Gastrocnemius medialis (tissue), 4 donors: ENCODE measurements at regions not wholly inside any gene's neighbourhood (a gene's known extent, or its start where the extent isn't known, plus 50 kb on each side); places are given as distances from the start of the nearest gene placed in this dataset.

Experiments
- ATAC-seq, 2 donors: fragments of 150-250 bp; one replicate each; pipeline ENCODE4 v1.9.1; 2016
- DNase-seq, 2 donors: peaks; one replicate each; pipeline ENCODE4 v3.0.0-alpha.2; 2019
- H3K27ac ChIP-seq, 4 donors: fragments of 200-600 bp; sonication (generic); 1 replicate in 1 of 4; 2 replicates in 3 of 4; pipeline ENCODE4 v1.5.1; 2016 to 2018; ENCODE audit warnings: mild to moderate bottlenecking in 2 of 4, moderate library complexity in 1 of 4
- H3K27me3 ChIP-seq, 3 donors: fragments of 200-600 bp; sonication (generic) in 2 of 3; 1 replicate in 1 of 3; 2 replicates in 2 of 3; pipeline versions ENCODE4 v1.5.1 to v1.6.0; 2016 to 2019; ENCODE audit warnings: mild to moderate bottlenecking in 1 of 3, moderate library complexity in 1 of 3
- H3K36me3 ChIP-seq, 2 donors: fragments of 200-600 bp; sonication (generic) in 1 of 2; one replicate each; pipeline ENCODE4 v1.5.1; 2017 to 2018
- H3K4me1 ChIP-seq, 2 donors: fragments of 200-600 bp; sonication (generic) in 1 of 2; one replicate each; pipeline ENCODE4 v1.5.1; 2016 to 2017; ENCODE audit warnings: mild to moderate bottlenecking in 2 of 2
- H3K4me3 ChIP-seq, 4 donors: fragments of 200-600 bp; sonication (generic) in 3 of 4; 1 replicate in 1 of 4; 2 replicates in 3 of 4; pipeline ENCODE4 v1.5.1; 2016 to 2019; ENCODE audit warnings: mild to moderate bottlenecking in 2 of 4
- H3K9me3 ChIP-seq, 3 donors: fragments of 200-600 bp; sonication (generic) in 2 of 3; 1 replicate in 1 of 3; 2 replicates in 2 of 3; pipeline ENCODE4 v1.5.1; 2016 to 2019
- CTCF ChIP-seq, 5 experiments: fragments of 450-650 bp in 3 of 5; fragments of 200-600 bp in 2 of 5; sonication (generic) in 2 of 5; IDR thresholded peaks in 4 of 5; conservative IDR thresholded peaks in 1 of 5; 1 replicate in 4 of 5; 2 replicates in 1 of 5; pipeline ENCODE4 v1.5.1; 2016 to 2019; ENCODE audit warnings: antibody characterized with exemption in 5 of 5, mild to moderate bottlenecking in 3 of 5, moderate library complexity in 3 of 5
- POLR2A ChIP-seq, 2 donors: fragments of 450-650 bp; IDR thresholded peaks; one replicate each; pipeline ENCODE4 v1.6.1; 2017; ENCODE audit warnings: antibody characterized with exemption in 2 of 2, mild to moderate bottlenecking in 2 of 2, moderate library complexity in 2 of 2
- in situ Hi-C, 4 donors: fragments of 200-750 bp; cut with MboI; loops; one replicate each; pipeline versions ENCODE4 v1.15.0 to v1.8.0; 2017; ENCODE audit warnings: low sequenced_read_pairs in 4 of 4
- intact Hi-C: fragments of 100-400 bp; cut with DNase I; formaldehyde crosslinking; loops from one replicate; pipeline ENCODE4 v1.15.1; 2023; ENCODE audit warnings: low total_unique reads

DNA sequence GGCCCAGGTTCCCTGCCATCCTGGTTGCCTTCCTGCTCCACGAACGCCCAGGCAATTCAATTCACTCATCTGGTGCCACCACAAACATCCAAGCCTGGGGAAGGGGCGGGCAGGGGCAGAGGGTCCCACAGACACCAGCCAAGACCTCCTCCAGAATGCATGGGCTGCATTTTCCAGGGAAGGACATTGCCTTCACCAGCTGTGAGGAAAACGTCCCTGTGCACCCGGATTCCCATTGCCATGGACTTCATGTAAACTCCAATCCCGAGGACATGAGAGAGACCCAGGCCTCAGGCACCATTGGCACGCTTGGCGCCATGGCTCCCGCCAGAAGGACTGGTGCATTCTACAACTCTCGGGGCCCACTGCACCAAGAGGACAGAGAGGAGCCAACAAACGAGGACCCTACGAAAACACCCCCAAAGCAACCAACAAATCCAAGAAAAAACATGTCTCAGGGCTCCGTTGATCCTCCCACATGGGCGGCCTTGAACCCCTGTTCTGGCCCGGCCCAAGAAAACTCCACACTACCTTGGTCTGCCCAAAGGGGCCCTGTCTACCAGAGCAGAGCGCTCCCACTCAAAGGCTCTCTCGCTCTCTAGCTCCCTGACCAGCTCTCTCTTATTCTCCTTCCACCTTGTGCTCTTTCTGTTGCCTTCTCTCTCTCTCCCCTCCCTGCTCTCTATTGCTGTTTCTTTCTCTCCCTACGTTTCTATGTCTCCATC, 183.9 kb downstream of the ALG10 start:
- no peak for DNase-seq
- in situ Hi-C loops = loop anchor here in 2 of 4 donors (25.0 kb wide), 2 partner anchors 106 to 1444 kb away; partner anchors contain the start of gene YARS2 (in 2 of the 2)
- TF ChIP-seq CTCF (IDR thresholded peaks at IDR 0.05 in 4 of 5, conservative IDR thresholded peaks at IDR 0.05 in 1 of 5) = no peak
- no peak for TF ChIP-seq POLR2A (IDR thresholded peaks at IDR 0.05)

GRCh38 chr12:34207858-34208257, 185.6 kb downstream of the ALG10 start:
- no peaks in the 10 kb centered on the region for H3K36me3 ChIP-seq
- TF ChIP-seq POLR2A (IDR thresholded peaks at IDR 0.05) = no peak
- no peak for TF ChIP-seq CTCF (IDR thresholded peaks at IDR 0.05 in 4 of 5, conservative IDR thresholded peaks at IDR 0.05 in 1 of 5)
- ATAC-seq (no peak), DNase-seq (no peak)
- intact Hi-C loops (no loop called here), in situ Hi-C loops (loop anchor here in 2 of 4 donors (25.0 kb wide), 2 partner anchors 104 to 1446 kb away; partner anchors contain the start of gene YARS2 (in 2 of the 2))
- no peak overlapping the region for H3K27ac ChIP-seq
- H3K4me1 ChIP-seq = no peaks in the 10 kb centered on the region
- no peaks in the 10 kb centered on the region for H3K9me3 ChIP-seq
- no peaks in the 10 kb centered on the region for H3K27me3 ChIP-seq
- H3K4me3 ChIP-seq = no peak overlapping the region

More for the DNA sequence above, 183.9 kb downstream of the ALG10 start:
- no peaks in the 10 kb centered on the region for H3K27me3 ChIP-seq
- no peaks in the 10 kb centered on the region for H3K9me3 ChIP-seq
- no peak for ATAC-seq
- intact Hi-C loops = no loop called here
- no peak overlapping the region for H3K27ac ChIP-seq
- no peaks in the 10 kb centered on the region for H3K4me1 ChIP-seq
- no peak overlapping the region for H3K4me3 ChIP-seq
- H3K36me3 ChIP-seq = no peaks in the 10 kb centered on the region

DNA sequence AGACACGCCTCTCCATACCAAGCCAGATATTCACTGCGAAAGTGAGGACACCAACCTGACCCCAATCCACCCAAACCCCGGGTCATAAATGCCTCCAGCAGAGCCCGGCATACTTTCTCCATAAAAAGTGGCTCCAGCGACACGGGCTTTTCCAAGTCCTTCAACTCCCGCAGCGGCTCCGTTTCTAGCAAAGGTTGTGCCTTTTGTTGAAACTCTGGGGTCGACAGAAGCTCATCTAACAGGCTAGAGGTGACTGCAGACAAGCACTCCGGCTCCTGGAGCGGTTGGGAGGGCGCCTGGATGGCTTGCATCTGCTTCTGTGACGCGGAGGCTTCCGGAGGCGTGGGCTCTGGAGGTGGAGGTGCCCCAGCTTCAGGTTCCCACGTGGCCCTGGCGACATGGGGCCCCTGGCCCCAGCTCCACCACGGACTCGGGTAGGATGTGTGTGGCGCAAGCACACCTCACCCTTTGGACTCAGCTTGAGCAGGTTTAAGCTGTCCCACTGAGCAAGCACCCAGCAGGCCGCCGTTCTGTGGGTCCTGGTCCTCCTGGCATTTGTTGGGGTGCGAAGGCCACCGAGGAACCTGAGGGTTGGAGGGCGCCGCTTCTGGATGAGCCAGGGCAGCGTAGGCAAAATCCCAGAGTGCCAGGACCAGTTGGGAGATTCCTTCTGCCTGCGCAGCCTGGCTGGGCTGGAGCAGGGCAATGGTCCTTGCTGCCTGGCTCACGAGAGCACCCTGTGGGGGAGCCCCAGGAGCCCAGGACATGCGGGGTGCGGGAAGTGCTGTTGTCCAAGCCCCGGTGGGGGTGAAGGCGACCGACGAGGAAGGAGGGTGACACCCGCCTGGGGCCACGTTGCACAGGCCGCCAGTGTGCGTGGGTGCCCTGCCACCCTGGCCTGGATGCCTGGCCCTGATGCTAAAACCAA, 186.3 kb downstream of the ALG10 start:
- intact Hi-C loops (no loop called here), in situ Hi-C loops (loop anchor here in 2 of 4 donors (25.0 kb wide), 2 partner anchors 104 to 1446 kb away; partner anchors contain the start of gene YARS2 (in 2 of the 2))
- no peaks in the 10 kb centered on the region for H3K4me1 ChIP-seq
- no peaks in the 10 kb centered on the region for H3K36me3 ChIP-seq
- H3K27me3 ChIP-seq = no peaks in the 10 kb centered on the region
- no peak overlapping the region for H3K4me3 ChIP-seq
- DNase-seq (no peak), ATAC-seq (no peak)
- no peak overlapping the region for H3K27ac ChIP-seq
- TF ChIP-seq CTCF (IDR thresholded peaks at IDR 0.05 in 4 of 5, conservative IDR thresholded peaks at IDR 0.05 in 1 of 5) (no peak), POLR2A (IDR thresholded peaks at IDR 0.05) (no peak)
- H3K9me3 ChIP-seq = no peaks in the 10 kb centered on the region

DNA sequence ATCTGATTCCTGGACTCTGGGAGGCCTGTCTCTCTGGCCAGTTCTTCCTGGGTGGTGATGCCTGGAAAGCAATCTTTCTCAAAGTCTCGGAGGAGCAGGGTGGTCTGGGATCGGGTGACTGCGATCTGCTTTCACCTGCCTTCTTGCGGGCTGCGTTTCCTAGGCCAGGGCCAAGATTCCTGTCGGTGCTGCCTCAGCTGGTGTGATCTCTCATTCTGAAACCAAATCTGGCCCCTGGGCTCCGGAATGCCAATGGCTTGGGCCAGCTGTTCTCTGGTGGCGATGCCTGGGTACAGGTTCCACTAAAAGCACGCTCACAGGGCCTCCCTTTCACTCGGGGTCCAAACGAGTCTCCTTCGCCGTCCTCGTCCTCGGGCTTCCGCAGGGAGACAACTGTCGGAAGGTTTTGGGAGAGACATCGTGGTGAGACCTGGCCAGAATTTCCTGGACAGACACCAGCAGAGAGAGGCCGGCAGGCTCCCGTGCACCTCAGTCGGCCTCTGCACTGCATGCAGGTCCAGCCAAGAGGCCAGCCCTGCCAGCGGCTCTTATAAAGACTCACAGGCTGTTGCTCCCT, 187.1 kb downstream of the ALG10 start:
- intact Hi-C loops (no loop called here), in situ Hi-C loops (loop anchor here in 2 of 4 donors (25.0 kb wide), 2 partner anchors 103 to 1447 kb away; partner anchors contain the start of gene YARS2 (in 2 of the 2))
- no peak for ATAC-seq

More for the DNA sequence above, 187.1 kb downstream of the ALG10 start:
- H3K9me3 ChIP-seq = no peaks in the 10 kb centered on the region
- H3K36me3 ChIP-seq = no peaks in the 10 kb centered on the region
- TF ChIP-seq POLR2A (IDR thresholded peaks at IDR 0.05) (no peak), CTCF (IDR thresholded peaks at IDR 0.05 in 4 of 5, conservative IDR thresholded peaks at IDR 0.05 in 1 of 5) (no peak)
- H3K27ac ChIP-seq = no peak overlapping the region
- no peaks in the 10 kb centered on the region for H3K27me3 ChIP-seq
- H3K4me3 ChIP-seq = no peak overlapping the region
- no peaks in the 10 kb centered on the region for H3K4me1 ChIP-seq
- DNase-seq = no peak
